Endothelial cell of umbilical vein (primary cell): ENCODE measurements at regions not wholly inside any gene's neighbourhood (a gene's known extent, or its start where the extent isn't known, plus 50 kb on each side); places are given as distances from the start of the nearest gene placed in this dataset.

ENCODE experiments used
- EZH2 ChIP-seq: IDR thresholded peaks from 2 replicates; pipeline ENCODE4 v1.6.1; 2012; ENCODE audit warnings: borderline replicate concordance, low read depth, mild to moderate bottlenecking, moderate library complexity, low read length, inconsistent platforms; ENCODE audit not compliant: severe bottlenecking
- FOS ChIP-seq: IDR thresholded peaks from 2 replicates; pipeline ENCODE4 v1.6.1; 2011; ENCODE audit warnings: mild to moderate bottlenecking, low read length, moderate library complexity, borderline replicate concordance; ENCODE audit not compliant: insufficient read depth
- POLR2A ChIP-seq: IDR thresholded peaks from 2 replicates; pipeline ENCODE4 v1.6.1; 2012; ENCODE audit warnings: low read depth, mild to moderate bottlenecking, control low read depth, low read length
- TF ChIP-seq, protein P1 (sequence below), 2 donors: IDR thresholded peaks; 1 replicate in 1 of 2; 2 replicates in 1 of 2; pipeline ENCODE4 v1.5.1; 2011; ENCODE audit warnings: low read length in 2 of 2, mild to moderate bottlenecking in 2 of 2, moderate library complexity in 2 of 2, control low read depth in 1 of 2, inconsistent platforms in 1 of 2, low read depth in 1 of 2; ENCODE audit not compliant: insufficient read depth in 1 of 2; ENCODE audit errors: extremely low read depth in 1 of 2

DNA sequence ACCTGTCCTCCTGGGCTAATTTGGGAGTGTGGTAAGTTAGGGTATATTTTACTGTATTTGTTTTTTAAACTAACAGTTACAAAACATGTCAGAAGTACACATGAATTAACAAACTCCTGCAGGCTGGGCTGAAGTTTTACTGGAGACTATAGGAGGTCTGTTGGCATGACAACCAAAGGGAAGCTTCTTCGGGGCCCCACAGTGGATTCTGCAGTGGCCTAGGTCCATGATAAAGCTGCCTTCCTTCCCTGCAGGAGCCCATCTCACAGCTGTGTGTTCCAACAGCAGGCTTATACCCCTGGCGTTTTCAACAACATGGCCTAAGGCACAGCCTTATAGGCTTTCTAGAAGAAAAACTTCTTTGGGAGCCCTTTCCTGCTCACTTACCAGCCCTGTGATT lies 128.0 kb upstream of the SETBP1 start:
- TF ChIP-seq POLR2A, result no peak
- TF ChIP-seq, protein P1, sequence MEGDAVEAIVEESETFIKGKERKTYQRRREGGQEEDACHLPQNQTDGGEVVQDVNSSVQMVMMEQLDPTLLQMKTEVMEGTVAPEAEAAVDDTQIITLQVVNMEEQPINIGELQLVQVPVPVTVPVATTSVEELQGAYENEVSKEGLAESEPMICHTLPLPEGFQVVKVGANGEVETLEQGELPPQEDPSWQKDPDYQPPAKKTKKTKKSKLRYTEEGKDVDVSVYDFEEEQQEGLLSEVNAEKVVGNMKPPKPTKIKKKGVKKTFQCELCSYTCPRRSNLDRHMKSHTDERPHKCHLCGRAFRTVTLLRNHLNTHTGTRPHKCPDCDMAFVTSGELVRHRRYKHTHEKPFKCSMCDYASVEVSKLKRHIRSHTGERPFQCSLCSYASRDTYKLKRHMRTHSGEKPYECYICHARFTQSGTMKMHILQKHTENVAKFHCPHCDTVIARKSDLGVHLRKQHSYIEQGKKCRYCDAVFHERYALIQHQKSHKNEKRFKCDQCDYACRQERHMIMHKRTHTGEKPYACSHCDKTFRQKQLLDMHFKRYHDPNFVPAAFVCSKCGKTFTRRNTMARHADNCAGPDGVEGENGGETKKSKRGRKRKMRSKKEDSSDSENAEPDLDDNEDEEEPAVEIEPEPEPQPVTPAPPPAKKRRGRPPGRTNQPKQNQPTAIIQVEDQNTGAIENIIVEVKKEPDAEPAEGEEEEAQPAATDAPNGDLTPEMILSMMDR (IDR thresholded peaks at IDR 0.05; ENCODE audit: extremely low read depth in 1 of 2, insufficient read depth in 1 of 2, low read depth in 1 of 2, low read length in 2 of 2), result no peak
- TF ChIP-seq FOS, result no peak
- TF ChIP-seq EZH2, result no peak
